HG03139 (cell line): ENCODE measurements at regions not wholly inside any gene's neighbourhood (a gene's known extent, or its start where the extent isn't known, plus 50 kb on each side); places are given as distances from the start of the nearest gene placed in this dataset.
"Not testable (repeated sequence)": the region's sequence is repeated elsewhere in the genome, so short reads cannot be mapped to it uniquely, and the experiment has no call there.

Source experiments
- ATAC-seq: cut with Tn5 transposase; IDR thresholded peaks from one replicate; pipeline ENCODE4 v1.9.1; 2021; ENCODE audit not compliant: unreplicated experiment

GRCh38 chr12:65673732-65674131 lies 150.6 kb upstream of the HMGA2 start:
- ATAC-seq = no peak

GRCh38 chr12:65675141-65675621 lies 149.1 kb upstream of the HMGA2 start:
- ATAC-seq = no peak

GRCh38 chr12:65678172-65678571 lies 146.1 kb upstream of the HMGA2 start:
- not testable (repeated sequence) for ATAC-seq

GRCh38 chr12:65681226-65681625 lies 143.1 kb upstream of the HMGA2 start:
- no peak for ATAC-seq

- no peak for ATAC-seq
These were observed 142.2 kb upstream of the HMGA2 start for GRCh38 chr12:65682112-65682511.

- no peak for ATAC-seq
These were observed 139.4 kb upstream of the HMGA2 start for GRCh38 chr12:65684906-65685305.

GRCh38 chr12:65685514-65685913 lies 138.8 kb upstream of the HMGA2 start:
- ATAC-seq = no peak

- no peak for ATAC-seq
These were observed 134.8 kb upstream of the HMGA2 start for GRCh38 chr12:65689508-65689907.

GRCh38 chr12:65690477-65690876 lies 133.8 kb upstream of the HMGA2 start:
- no peak for ATAC-seq

GRCh38 chr12:65694130-65694529 lies 130.2 kb upstream of the HMGA2 start:
- ATAC-seq = no peak

- ATAC-seq = no peak
These were observed 129.0 kb upstream of the HMGA2 start for GRCh38 chr12:65695113-65695865.

- no peak for ATAC-seq
These were observed 128.1 kb upstream of the HMGA2 start for GRCh38 chr12:65696227-65696626.

- ATAC-seq = no peak
These were observed 125.0 kb upstream of the HMGA2 start for GRCh38 chr12:65699251-65699650.

- ATAC-seq = no peak
These were observed 121.1 kb upstream of the HMGA2 start for GRCh38 chr12:65703176-65703575.

- ATAC-seq = no peak
These were observed 118.9 kb upstream of the HMGA2 start for GRCh38 chr12:65705380-65705876.

GRCh38 chr12:65707051-65707450 lies 117.2 kb upstream of the HMGA2 start:
- ATAC-seq = no peak

GRCh38 chr12:65712260-65713004 lies 111.9 kb upstream of the HMGA2 start:
- no peak for ATAC-seq

GRCh38 chr12:65715961-65716360 lies 108.3 kb upstream of the HMGA2 start:
- no peak for ATAC-seq

GRCh38 chr12:65720136-65721130 lies 103.8 kb upstream of the HMGA2 start:
- ATAC-seq = no peak

- ATAC-seq = no peak
These were observed 102.6 kb upstream of the HMGA2 start for GRCh38 chr12:65721541-65722190.
